Activated naive CD8-positive, alpha-beta T cell treated with anti-CD3 and anti-CD28 coated beads for 36 hours (primary cell): ENCODE measurements at regions not wholly inside any gene's neighbourhood (a gene's known extent, or its start where the extent isn't known, plus 50 kb on each side); places are given as distances from the start of the nearest gene placed in this dataset.

Experiments
- DNase-seq: peaks from one replicate; pipeline ENCODE4 v3.0.0; 2021
- H3K27ac Mint-ChIP-seq: one replicate; pipeline ENCODE4 v1.8.0; 2022; ENCODE audit warnings: mild to moderate bottlenecking, moderate library complexity, mixed read lengths
- H3K27me3 Mint-ChIP-seq: one replicate; pipeline ENCODE4 v1.8.0; 2022; ENCODE audit warnings: mild to moderate bottlenecking, mixed read lengths
- H3K36me3 Mint-ChIP-seq: one replicate; pipeline ENCODE4 v1.8.0; 2021; ENCODE audit warnings: mild to moderate bottlenecking, mixed read lengths
- H3K4me1 Mint-ChIP-seq: one replicate; pipeline ENCODE4 v1.8.0; 2021; ENCODE audit warnings: mixed read lengths
- H3K4me3 Mint-ChIP-seq: one replicate; pipeline ENCODE4 v1.8.0; 2022; ENCODE audit warnings: mild to moderate bottlenecking, moderate library complexity, mixed read lengths
- H3K9me3 Mint-ChIP-seq: one replicate; pipeline ENCODE4 v1.8.0; 2022; ENCODE audit warnings: mixed read lengths

DNA sequence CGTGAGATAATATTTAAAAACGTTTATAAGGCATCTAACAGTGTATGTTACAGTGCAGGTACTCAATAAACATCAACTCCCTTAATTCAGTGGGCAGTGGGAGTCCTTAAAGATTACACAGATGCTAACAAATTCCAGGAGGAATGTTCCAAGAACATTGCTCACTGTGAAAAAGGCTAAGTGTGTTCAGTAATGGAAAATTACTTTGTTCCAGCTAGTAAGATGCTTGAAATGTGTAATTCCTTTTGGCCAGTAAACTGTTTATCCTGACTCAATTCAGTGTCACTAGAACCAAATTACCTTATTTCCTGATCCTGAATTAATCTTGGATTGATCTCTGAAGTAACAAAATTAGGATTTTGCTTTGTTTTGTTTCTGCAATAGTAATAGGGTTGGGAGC lies 54.2 kb upstream of the SEMA6D start:
- Mint-ChIP-seq H3K27ac (no peak overlapping the region), H3K36me3 (no peaks in the 10 kb centered on the region), H3K27me3 (no peaks in the 10 kb centered on the region), H3K9me3 (no peaks in the 10 kb centered on the region), H3K4me1 (no peaks in the 10 kb centered on the region), H3K4me3 (no peak overlapping the region)
- no peak for DNase-seq
